SHP77 (cell line): ENCODE measurements at regions not wholly inside any gene's neighbourhood (a gene's known extent, or its start where the extent isn't known, plus 50 kb on each side); places are given as distances from the start of the nearest gene placed in this dataset.
"Not testable (repeated sequence)": the region's sequence is repeated elsewhere in the genome, so short reads cannot be mapped to it uniquely, and the experiment has no call there.

Source experiments
- DNase-seq, 2 experiments: peaks; one replicate each; lab custom pipeline; 2025; lab: John Stamatoyannopoulos, UW

- no peak for DNase-seq
Measured at GRCh38 chr20:4435225-4435624, 186.1 kb upstream of the ADRA1D start.

GRCh38 chr20:4434681-4435080 lies 185.6 kb upstream of the ADRA1D start:
- no peak for DNase-seq

GRCh38 chr20:4431446-4431845 lies 182.4 kb upstream of the ADRA1D start:
- no peak for DNase-seq

GRCh38 chr20:4430826-4431225 lies 181.7 kb upstream of the ADRA1D start:
- DNase-seq: not testable (repeated sequence)

- DNase-seq: no peak
Measured at GRCh38 chr20:4427940-4428586, 179.0 kb upstream of the ADRA1D start.

GRCh38 chr20:4418141-4418540 lies 169.1 kb upstream of the ADRA1D start:
- DNase-seq: no peak

GRCh38 chr20:4415281-4415680 lies 166.2 kb upstream of the ADRA1D start:
- no peak for DNase-seq

GRCh38 chr20:4413314-4414049 lies 164.4 kb upstream of the ADRA1D start:
- no peak for DNase-seq

- DNase-seq: no peak
Measured at GRCh38 chr20:4412216-4412615, 163.1 kb upstream of the ADRA1D start.

- no peak for DNase-seq
Measured at GRCh38 chr20:4411744-4412143, 162.7 kb upstream of the ADRA1D start.

GRCh38 chr20:4406627-4407026 lies 157.5 kb upstream of the ADRA1D start:
- DNase-seq: no peak

- no peak for DNase-seq
Measured at GRCh38 chr20:4401601-4402000, 152.5 kb upstream of the ADRA1D start.

- DNase-seq: no peak
Measured at GRCh38 chr20:4384961-4385360, 135.9 kb upstream of the ADRA1D start.

GRCh38 chr20:4383961-4384360 lies 134.9 kb upstream of the ADRA1D start:
- no peak for DNase-seq

GRCh38 chr20:4375881-4376280 lies 126.8 kb upstream of the ADRA1D start:
- no peak for DNase-seq

GRCh38 chr20:4373454-4373853 lies 124.4 kb upstream of the ADRA1D start:
- no peak for DNase-seq

GRCh38 chr20:4371623-4372251 lies 122.7 kb upstream of the ADRA1D start:
- no peak for DNase-seq

GRCh38 chr20:4370851-4371250 lies 121.8 kb upstream of the ADRA1D start:
- DNase-seq: no peak

- DNase-seq: no peak
Measured at GRCh38 chr20:4369798-4370124, 120.7 kb upstream of the ADRA1D start.

- no peak for DNase-seq
Measured at GRCh38 chr20:4369119-4369797, 120.2 kb upstream of the ADRA1D start.

- no peak for DNase-seq
Measured at GRCh38 chr20:4366076-4366475, 117.0 kb upstream of the ADRA1D start.

- no peak for DNase-seq
Measured at GRCh38 chr20:4358552-4358951, 109.5 kb upstream of the ADRA1D start.

GRCh38 chr20:4352348-4352747 lies 103.3 kb upstream of the ADRA1D start:
- DNase-seq: no peak
